ENCODE measurements at regions not wholly inside any gene's neighbourhood (a gene's known extent, or its start where the extent isn't known, plus 50 kb on each side); places are given as distances from the start of the nearest gene placed in this dataset.

DNA sequence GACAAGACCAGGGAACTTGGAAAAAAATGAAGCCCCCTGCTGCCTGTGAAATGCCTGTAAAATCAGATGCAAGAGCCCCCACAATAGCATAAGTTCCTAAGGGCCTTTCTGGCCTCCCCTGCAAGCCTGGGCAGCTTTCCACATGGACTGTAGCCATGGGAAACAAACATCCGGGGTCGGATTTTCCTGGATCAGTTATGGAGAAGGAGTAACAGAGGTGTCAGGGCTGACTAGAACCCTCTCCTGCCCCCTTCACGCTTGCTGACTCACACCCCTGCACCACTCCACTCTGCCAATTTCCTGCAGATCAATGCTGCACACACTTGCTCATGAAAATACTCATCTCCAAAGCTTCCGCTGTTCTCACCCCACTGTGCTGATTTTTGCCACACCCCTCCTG lies 258.6 kb downstream of the CBLN1 start:
- no peak for DNase-seq

DNA sequence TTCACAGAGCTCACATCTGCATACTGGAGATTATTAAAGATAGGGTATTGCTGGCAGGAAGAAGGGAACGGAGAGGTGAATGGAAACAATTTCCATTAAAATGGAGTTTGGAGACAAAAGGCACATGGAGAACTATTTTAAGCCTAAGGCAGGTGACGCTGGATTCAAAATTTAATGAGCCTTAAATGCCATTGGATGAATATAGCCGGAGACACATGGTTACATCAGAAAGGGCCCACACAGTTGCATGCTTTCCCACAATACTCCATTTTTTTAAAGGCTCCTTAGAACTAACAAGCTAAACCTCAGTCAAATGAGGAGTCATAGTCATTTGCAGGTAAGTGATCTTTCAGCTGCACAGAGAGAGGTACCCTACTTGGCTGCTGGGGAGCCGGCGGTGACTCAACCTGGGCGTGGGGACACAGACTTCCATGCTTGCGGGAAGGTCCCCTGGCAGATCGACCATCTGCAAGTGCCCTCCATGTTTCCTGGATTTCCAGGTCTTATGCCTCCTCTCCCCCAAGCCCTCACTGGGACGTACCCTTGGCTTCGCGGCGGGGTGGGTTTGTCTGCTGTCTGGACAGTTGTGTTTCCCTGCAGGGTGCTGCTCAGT lies 259.2 kb downstream of the CBLN1 start:
- DNase-seq = no peak

DNA sequence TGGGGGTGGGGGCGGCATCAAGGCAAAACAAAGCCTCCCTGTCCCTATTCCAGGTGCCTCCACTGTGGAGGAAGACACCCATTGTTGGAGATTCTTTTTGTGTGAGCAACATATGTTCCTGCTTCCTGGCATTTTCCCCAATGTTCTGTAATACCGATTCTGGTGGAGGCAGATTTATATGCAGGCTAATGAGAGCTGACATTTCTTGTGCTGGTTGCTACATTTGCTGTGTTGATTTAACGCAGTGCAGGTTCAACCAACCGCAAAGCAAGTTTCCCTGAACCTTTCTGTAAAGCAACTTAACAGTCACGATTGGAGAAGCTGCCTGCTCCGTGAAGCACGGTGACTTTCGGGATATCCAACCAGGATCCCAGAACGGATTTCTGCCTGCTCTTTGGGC lies 260.5 kb downstream of the CBLN1 start:
- DNase-seq = no peak

DNA sequence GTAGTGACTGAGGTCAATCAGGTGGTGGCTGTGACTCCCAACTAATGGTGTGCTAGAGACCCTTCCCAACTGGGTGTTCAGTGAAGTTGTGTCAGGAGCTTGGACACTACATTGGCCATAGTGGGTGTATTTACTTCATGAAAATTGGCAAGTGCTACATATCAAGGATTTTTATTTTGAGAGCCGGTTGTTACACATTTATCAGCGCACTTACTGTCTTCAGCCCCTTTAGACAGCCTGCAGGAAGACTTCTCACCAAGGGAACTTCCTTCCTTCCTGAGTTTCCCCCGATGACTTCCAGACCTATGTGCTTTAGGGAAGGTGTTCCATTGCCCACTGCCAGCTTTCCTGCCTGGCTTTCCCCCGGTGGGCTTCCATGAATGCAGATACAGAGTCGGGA lies 261.2 kb downstream of the CBLN1 start:
- no peak for DNase-seq

DNA sequence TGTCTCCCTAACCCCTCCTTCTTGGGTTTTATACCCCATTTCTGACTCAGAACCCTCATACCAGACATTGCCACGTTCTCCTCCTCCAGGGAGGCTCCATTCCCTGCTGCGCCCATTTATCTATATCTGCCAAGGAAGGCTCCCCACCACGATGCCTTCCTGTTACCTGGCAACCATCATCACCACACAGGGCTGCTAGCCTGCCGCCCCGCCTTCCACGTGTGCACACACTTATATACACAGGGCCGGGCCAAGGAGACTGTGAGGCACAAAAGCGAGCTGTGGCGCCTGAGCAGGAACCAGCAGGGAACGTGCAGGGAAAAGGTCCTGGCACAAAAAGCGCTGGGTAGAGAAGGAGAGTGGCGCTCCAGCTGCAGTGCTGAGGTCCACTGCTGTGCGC lies 261.8 kb downstream of the CBLN1 start:
- no peak for DNase-seq

DNA sequence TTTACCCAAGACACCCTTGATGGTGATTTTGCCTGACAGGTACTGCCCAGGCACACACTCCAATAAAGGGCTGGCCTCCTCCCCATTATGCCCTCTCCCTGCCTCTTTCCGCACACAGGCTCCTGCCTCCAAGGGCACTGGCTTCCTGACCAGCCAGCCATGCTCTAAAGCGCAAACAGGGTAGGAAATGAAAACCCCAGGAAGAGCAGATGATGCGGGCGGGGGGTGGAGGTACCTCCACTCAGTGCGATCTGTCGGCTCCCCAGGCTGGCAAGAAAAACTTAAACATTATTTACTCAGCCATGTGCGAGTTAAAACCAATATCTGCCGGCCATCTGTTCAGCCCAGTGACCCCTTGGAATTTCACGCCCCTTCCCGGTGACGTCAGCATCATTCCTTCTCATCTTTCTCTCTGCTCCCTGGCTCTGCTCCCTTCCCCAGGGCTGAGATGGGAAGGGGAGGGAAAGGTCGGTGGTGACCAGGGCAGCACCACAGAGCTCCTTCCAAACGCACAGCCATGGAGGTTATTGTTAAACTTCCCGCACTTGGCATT lies 262.5 kb downstream of the CBLN1 start:
- DNase-seq = no peak

DNA sequence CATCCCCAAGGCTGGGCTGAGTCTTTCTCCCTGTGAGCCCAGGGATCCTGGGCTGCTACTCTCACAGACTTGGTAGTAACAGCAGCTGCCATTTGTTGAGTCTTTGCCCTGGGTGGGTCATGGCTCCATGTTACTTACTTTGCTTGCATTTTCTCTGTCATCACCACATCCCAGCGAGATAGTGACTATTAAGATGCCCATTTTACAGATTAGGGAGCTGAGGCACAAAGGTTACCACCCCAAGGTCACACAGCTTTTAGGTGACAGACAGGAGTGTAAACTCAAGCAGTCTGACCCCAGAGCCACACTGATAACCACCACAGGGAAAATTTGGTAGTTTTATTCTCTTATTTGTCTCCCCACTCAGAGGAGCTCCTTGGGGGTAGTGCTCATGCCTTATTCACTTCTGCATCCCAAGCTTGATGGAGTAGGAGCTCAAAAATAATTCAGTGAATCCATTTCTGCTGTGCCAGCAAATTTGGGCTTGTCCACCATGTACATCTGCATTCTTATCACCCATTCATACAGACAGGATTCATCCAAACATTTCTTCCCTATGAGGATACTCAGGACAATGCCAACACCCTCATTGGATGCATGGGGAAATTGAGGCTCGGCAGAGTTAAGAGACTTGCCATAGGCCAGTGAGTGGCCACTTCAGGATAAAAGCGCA lies 263.2 kb downstream of the CBLN1 start:
- DNase-seq = no peak

DNA sequence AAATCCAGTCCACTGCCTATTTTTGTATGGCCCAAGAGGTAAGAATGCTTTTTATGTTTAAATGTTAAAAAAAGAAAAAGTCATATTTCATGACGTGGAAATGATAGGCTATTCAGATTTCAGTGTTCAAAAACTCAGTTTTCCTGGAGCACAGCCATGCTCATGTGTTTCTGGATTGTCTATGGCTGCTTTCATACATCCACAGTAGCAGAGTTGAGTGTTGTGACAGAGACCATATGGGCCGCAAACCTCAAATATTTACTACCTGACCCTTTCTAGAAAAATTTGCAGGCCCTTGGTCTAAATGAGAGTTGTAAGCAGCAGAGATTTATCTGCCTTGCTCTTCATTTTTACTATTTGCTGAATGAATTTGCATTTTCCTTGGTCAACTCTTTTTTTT lies 264.1 kb downstream of the CBLN1 start:
- DNase-seq = no peak

DNA sequence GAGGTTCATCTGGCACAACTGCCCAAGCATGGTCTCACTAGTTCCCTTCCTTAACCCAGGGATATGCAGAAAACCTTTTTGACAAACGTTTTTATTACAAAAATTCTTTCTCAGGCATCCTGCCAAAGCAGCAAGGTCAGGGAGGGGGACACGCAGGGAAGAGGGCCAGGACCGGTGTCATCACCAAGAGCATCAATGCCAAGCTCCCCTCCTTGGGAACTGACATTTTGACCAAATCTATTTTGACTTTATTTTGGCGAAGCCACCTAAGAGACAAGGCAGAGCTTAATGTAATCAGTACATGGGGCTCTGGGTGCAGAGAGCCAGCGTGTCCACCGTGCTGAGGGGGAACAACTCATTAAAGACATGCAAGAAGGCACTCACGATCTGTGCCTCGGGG lies 265.2 kb downstream of the CBLN1 start:
- no peak for DNase-seq

DNA sequence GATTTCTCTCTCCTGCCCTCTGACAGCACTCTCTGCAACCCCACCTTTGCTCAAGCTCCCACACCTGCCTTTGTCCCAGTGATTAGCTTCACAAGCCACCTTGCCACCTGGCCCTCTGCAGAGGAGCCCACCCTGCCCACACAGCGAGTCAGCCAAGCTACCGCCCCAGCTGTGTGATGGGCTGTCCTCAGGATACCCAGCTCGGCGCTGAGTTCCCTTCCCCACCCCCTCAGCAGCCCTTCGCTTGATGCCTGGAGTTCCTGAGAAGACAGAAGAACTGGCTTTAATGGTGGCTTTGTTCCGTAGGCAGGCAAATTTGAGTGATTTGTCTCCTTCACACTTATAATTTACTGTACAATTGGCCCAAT lies 266.4 kb downstream of the CBLN1 start:
- DNase-seq = no peak

DNA sequence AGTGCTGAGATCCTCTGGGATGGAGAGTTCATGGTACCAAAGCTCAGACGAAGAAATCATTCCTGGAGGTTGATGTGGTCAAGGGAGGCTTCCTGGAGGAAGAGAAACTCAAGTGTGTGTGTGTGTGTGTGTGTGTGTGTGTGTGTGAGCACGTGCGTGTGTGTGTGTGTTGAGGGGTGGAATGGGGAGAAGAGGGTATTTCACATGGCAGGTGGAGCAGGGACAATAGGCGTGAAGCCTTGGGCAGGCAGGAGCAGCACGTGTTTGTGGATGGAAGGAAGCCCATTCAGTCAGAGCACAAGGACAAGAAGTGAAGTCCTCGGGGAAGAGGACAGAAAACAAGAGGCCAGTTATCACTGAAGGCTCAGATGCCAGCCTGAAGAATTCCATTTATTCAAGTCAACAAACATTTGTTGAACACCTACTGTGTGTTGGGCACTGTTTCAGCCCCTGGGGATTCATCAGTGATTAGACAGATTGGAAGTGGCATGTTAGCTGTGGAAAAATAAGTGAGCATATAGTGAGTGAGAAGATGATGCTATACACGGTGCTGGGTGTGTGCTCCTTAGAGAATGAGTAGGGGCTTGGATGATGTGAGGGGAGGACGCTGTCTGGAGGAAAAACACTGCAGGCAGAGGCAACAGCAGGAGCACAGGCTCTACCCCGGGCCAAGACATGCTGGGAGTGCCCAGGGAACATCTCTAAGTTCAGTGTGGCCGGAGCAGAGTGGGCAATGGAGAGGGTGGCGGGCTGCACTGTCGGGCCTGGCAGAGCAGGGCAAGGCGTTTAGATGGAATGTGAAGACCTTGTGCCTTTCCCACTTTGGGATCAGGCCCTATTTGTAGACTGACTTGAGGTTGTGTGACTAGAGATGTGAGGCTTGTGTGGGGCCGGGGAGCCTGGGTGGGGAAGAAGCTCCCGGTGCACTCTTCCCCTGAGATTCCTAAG lies 267.1 kb downstream of the CBLN1 start:
- DNase-seq = no peak

DNA sequence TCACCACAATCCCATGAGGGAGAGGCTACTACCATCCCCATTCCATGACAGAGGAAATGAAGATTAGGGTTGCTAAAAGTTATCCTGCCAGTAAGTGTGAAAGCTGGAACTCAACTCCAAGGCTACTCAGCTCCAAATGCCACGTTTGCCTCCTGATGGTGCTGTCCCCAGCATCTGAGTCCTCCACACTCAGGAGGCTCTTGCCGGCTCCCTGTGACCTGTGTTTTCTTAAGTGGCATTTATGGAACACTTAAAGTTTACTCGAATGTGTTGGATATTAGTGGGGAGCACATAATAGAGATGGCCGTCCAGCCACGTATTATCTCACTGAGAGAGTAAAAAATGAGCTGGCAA lies 267.9 kb downstream of the CBLN1 start:
- no peak for DNase-seq

DNA sequence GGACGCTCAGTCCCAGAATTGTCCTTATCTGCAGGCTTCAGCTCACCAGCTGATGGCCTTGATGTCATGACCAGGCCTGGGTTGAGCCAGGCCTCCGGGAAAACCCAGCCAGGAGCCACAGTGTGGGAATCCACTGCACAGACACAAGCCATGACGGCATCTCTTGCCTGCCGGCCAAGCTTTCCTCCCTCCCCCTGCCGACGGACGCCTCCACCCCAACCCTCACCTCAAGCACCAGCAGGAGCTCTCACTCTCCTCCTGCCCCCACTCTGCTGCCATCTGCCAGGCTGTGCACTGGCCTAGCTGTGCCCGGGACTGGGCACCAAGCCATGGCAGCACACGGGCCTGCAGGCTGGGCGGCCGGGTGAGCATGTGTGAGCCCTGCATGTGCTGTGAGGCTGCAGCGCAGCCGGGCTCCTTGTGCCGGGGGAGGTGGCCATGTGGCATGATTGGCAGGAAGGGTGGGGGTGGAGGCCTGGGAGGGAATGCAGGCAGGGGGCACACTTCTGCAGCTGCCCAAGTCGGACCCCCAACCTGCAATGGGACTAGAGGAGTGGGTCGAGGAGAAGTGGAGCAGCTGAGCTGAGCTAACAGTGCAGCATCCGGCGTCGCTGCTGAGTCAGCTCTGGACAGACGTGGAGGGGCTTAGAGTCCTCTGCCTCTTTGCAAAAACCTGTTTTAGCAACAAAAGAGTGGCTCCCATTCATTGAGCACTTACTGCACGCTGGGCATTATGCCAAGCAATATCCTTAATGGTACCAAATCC lies 268.5 kb downstream of the CBLN1 start:
- DNase-seq = peak; percentile 12 to 36

DNA sequence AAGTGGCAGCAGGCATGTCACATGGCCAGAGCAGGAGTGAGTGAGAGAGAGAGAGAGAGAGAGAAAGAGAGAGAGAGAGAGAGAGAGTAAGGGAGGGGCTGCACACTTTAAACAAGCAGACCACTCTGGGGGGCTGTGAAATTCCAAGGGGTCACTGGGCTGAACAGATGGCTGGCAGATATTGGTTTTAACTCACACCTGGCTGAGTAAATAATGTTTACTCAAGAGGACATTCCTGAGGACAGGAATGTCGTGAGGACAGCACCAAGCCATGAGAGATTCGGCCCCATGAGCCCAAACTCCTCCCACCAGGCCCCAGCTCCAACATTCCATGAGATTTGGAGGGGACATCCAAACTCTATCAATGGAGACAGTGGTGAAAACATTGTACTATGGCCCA lies 269.7 kb downstream of the CBLN1 start:
- no peak for DNase-seq

DNA sequence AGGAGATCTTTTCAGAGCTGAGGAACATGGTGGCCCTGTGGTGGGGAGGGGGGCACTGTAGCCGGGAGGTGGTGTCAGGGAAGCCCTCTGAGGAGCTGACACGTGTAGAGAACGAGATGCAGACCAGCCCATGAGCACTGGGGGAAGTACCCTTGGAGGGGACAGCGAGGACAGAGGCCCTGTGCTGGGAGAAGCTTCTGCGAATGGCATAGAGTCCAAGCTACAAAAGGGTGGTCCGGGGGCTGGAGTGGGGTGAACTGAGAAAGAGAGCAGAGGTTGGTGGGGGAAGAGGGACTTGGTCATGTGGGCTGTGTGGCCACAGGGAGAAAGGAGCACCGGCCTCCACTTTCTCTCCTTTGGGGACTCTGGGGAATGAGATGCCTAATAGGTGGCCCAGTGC lies 270.8 kb downstream of the CBLN1 start:
- no peak for DNase-seq

DNA sequence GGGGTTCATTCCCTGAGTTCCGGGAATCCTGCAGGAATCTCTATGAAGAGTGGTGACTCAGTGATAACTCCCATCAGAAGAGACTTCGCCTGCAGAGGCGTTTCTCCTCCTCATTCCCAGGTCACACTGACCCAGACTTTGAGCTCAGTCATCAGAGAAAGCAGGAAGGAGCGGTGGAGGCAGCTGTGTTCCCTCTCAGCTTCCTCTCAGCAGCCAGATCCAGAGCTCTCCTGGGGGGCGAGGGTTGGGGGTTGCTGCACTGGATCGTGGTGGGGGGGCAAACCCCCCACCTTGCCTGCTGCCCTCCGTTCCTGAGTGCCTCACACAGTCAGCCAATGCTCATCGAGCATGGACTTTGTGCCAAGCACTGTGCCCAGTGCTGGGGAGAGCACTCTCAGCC lies 271.2 kb downstream of the CBLN1 start:
- no peak for DNase-seq

DNA sequence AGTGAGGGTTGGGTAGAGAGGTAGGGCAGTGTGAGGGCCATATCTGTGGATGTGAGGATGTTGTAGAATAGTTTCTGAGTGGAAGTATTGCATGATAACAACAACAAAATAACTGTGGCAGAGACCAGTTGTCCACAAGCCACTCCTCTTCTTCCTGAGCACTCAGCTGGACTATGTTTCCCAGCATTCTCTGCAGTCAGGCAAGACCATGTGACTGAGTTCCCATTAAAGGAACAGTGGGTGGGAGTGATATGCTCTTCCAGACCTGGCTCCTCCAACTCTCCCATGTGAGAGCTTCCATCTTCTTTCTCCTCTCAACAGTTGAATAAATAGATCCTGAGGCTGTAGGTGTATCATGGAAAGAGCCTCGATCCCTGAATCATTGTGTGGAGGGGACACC lies 272.4 kb downstream of the CBLN1 start:
- no peak for DNase-seq

DNA sequence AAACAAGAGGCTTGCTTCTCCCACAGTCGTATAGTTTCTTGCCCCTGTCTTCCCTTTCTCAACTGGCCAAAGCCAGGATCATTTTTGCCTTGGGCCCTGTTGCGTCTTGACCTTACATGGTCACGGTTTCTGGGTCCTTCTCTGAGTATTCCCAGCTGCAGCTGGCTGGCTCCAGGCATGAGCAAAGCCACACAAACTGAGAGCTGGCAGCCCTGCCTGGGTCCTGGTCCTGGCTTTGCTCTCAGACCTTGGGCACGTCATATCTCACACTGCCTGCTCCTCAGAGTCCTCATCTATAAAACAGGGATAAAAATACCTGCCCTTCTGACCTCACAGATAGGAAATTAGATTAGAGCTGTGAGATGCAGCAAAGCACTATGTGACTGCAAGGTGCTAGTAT lies 277.6 kb downstream of the CBLN1 start:
- DNase-seq = no peak

DNA sequence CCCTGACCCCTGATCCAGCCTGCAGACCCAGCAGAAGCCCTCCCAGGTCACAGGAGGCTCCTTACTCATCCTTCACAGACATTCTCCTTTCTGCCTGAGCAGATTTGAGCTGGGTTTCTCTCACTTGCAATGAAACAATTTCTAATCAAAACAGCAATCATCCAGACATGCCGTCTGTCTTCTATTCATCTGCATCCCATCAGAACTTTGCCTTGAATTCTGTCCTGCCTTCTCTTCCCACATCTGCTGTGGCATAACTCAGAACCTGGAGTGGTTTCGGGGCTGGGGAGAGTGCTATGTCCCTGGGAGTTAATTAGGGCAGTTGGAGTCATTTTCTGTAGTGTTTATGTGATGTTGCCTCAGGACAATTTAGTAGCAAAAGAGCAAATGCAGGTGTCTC lies 278.6 kb downstream of the CBLN1 start:
- no peak for DNase-seq

DNA sequence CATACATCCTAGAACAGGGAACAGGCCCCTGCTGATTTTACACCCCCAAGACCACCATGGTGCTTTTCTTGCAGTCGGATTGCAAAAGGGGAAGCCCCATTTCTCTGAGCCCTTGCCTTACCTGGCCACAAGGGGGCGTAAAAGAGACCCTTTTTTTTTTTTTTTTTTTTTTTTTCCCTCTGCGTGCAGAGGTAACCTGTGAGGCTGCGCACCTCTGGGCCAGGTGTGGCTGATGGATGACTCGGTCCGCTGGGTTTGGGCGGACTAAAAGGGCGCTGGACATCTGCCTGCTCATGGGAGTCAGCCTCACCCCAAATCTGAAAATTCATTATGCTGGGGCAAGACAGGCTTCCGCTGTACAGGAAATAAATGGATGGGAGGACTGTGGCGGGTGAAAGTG lies 281.0 kb downstream of the CBLN1 start:
- DNase-seq = no peak

DNA sequence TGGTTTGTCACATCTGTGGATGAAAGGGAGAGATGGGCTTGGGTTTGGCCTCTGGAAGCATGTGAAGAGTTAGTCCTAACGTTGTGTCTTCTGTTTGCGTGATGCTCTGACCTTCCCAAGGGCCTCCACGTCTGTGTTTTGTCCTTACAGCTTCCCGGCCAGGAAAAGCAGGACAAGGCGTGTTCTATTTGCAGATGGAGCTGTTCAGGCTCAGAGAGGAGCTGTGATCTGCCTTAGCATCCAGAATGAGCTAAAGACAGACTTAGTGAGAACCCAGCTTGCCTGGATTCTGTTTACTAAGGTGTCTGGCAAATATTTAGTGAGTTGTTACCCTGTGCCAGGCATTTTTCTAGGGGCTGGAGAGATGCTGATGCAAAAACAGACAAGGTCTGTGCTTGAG lies 282.1 kb downstream of the CBLN1 start:
- DNase-seq = no peak

DNA sequence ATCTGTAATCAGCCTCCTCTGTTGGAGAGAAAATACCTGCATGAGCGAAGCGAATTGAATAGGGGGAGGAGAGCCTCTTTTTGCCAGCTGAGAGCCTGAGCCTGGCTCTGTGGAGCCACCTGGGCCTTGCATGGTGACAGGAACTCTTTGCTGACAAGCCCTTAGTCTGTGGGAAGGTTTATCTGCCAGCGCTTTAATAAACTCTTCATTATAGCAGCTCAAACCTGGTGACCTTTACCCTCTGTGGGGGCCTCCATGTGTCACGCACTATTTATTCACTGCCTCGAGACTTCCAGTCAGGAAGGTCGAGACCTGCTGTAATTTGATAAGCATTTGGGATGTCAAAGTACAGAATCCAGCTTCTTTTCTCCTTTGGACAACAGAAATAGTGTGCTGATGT lies 282.6 kb downstream of the CBLN1 start:
- DNase-seq = no peak

DNA sequence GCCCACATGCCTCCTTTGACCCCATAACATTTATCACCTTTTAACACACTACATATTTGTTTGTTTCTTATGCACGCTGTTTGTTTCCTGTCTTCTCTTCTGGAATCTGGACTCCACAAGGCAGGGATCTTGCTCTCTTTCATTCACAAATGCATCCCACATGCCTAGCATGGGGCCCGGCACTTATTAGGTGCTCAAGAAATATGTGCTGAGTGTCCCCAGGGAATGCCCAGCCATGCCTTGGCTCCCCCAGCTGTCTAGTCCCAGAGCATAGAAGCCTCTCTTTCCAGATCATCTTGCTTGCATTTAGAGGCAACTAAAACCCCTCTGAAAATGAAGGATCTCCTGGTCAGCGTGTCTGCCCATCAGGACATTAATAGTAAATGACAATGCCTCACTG lies 283.7 kb downstream of the CBLN1 start:
- no peak for DNase-seq
